H1 (cell line): ENCODE measurements at regions not wholly inside any gene's neighbourhood (a gene's known extent, or its start where the extent isn't known, plus 50 kb on each side); places are given as distances from the start of the nearest gene placed in this dataset.

ENCODE experiments used
- CTCF ChIA-PET: fragments of 300-600 bp; sonication (Branson Sonifier 250); formaldehyde crosslinking; loops from one replicate; lab custom pipeline; 2021; ENCODE audit not compliant: partially characterized antibody; lab: Charles Lee
- POLR2A ChIA-PET: fragments of 300-600 bp; sonication (Branson Sonifier 250); formaldehyde crosslinking; loops from one replicate; lab custom pipeline; 2021; ENCODE audit warnings: inconsistent platforms; ENCODE audit not compliant: partially characterized antibody; lab: Charles Lee
- DNase-seq, 2 experiments: peaks; one replicate each; pipeline versions ENCODE4 v3.0.0 to v3.0.0-alpha.2; 2010 to 2022; ENCODE audit warnings: low spot score in 2 of 2, low read depth in 1 of 2, mixed read lengths in 1 of 2
- FAIRE-seq: peaks from 2 replicates; lab custom pipeline; 2011; peaks lifted over from hg19 to GRCh38; lab: Jason Lieb, UNC
- H2AFZ ChIP-seq: 2 replicates; pipeline ENCODE4 v1.8.1; 2012; ENCODE audit warnings: low read length, inconsistent platforms
- H2AK5ac ChIP-seq: 2 replicates; pipeline ENCODE4 v1.6.1; 2013; ENCODE audit warnings: low read depth, low read length
- H2BK120ac ChIP-seq: replicated peaks from 2 replicates; pipeline ENCODE3; 2013; ENCODE audit warnings: low read depth, low read length, inconsistent platforms
- H2BK12ac ChIP-seq: 2 replicates; pipeline ENCODE4 v1.6.1; 2013; ENCODE audit warnings: low read depth, low read length
- H2BK15ac ChIP-seq: 2 replicates; pipeline ENCODE4 v1.6.1; 2013; ENCODE audit warnings: low read length
- H2BK20ac ChIP-seq: 2 replicates; pipeline ENCODE4 v1.6.1; 2013; ENCODE audit warnings: low read length
- H2BK5ac ChIP-seq: 2 replicates; pipeline ENCODE4 v1.6.1; 2013; ENCODE audit warnings: low read depth, low read length
- H3K14ac ChIP-seq: 2 replicates; pipeline ENCODE4 v1.6.1; 2013; ENCODE audit warnings: inconsistent platforms; ENCODE audit not compliant: insufficient read length
- H3K18ac ChIP-seq: 2 replicates; pipeline ENCODE4 v1.6.1; 2013; ENCODE audit warnings: low read length; ENCODE audit errors: extremely low read depth
- H3K23ac ChIP-seq: 2 replicates; pipeline ENCODE4 v1.6.1; 2013; ENCODE audit warnings: inconsistent platforms; ENCODE audit not compliant: insufficient read length
- H3K23me2 ChIP-seq: 2 replicates; pipeline ENCODE4 v1.6.1; 2013; ENCODE audit warnings: low read depth, low read length
- H3K27ac ChIP-seq: 2 replicates; pipeline ENCODE4 v1.6.1; 2011; ENCODE audit warnings: low read depth, low read length, inconsistent platforms
- H3K27me3 ChIP-seq, 4 experiments: replicated peaks in 1 of 4; 1 replicate in 1 of 4; 2 replicates in 3 of 4; pipeline versions ENCODE4 v1.6.1 to v1.8.1; 2011 to 2013; ENCODE audit warnings: low read length in 3 of 4, mild to moderate bottlenecking in 3 of 4, inconsistent platforms in 2 of 4, mixed read lengths in 2 of 4, moderate library complexity in 1 of 4; ENCODE audit not compliant: control insufficient read depth in 3 of 4, insufficient read depth in 3 of 4; ENCODE audit errors: extremely low read depth in 1 of 4
- H3K36me3 ChIP-seq, 4 experiments: 2 replicates each; pipeline versions ENCODE4 v1.6.1 to v1.8.1; 2011 to 2013; ENCODE audit warnings: mild to moderate bottlenecking in 4 of 4, low read length in 3 of 4, moderate library complexity in 2 of 4, control low read depth in 1 of 4, inconsistent platforms in 1 of 4; ENCODE audit not compliant: insufficient read depth in 4 of 4, control insufficient read depth in 2 of 4
- H3K4ac ChIP-seq: replicated peaks from 2 replicates; pipeline ENCODE3; 2013; ENCODE audit warnings: low read length, low read depth, mixed read lengths, inconsistent platforms; ENCODE audit not compliant: insufficient read length
- H3K4me1 ChIP-seq, 4 experiments: replicated peaks in 1 of 4; 1 replicate in 1 of 4; 2 replicates in 3 of 4; pipeline versions ENCODE4 v1.6.1 to v1.8.1; 2011 to 2013; ENCODE audit warnings: low read length in 3 of 4, inconsistent platforms in 2 of 4, mixed read lengths in 1 of 4; ENCODE audit not compliant: insufficient read depth in 4 of 4, control insufficient read depth in 3 of 4
- H3K4me2 ChIP-seq, 2 experiments: 2 replicates each; pipeline versions ENCODE4 v1.6.1 to v1.8.1; 2011 to 2013; ENCODE audit warnings: low read depth in 2 of 2, low read length in 2 of 2, control low read depth in 1 of 2, inconsistent platforms in 1 of 2, mild to moderate bottlenecking in 1 of 2; ENCODE audit not compliant: insufficient read depth in 1 of 2
- H3K4me3 ChIP-seq, 4 experiments: fragments of 200-600, 300-600 bp in 1 of 4; sonication (generic), shearing (Covaris generic), sonication (Bioruptor Twin) in 1 of 4; 2 replicates each; pipeline versions ENCODE4 v1.5.1 to v1.8.1; 2011 to 2016; ENCODE audit warnings: low read length in 4 of 4, low read depth in 3 of 4, control low read depth in 2 of 4, inconsistent platforms in 2 of 4, mild to moderate bottlenecking in 2 of 4, mixed read lengths in 1 of 4, moderate library complexity in 1 of 4; ENCODE audit not compliant: insufficient read depth in 2 of 4; ENCODE audit errors: extremely low read depth in 1 of 4
- H3K56ac ChIP-seq: replicated peaks from 2 replicates; pipeline ENCODE3; 2013; ENCODE audit warnings: low read depth, mild to moderate bottlenecking, mixed read lengths, low read length, inconsistent platforms; ENCODE audit not compliant: insufficient read length
- H3K79me1 ChIP-seq: 2 replicates; pipeline ENCODE4 v1.6.1; 2013; ENCODE audit warnings: low read depth, low read length, control low read depth
- H3K79me2 ChIP-seq, 2 experiments: 2 replicates each; pipeline versions ENCODE4 v1.6.1 to v1.8.1; 2012 to 2013; ENCODE audit warnings: low read length in 2 of 2, mild to moderate bottlenecking in 2 of 2, inconsistent platforms in 1 of 2; ENCODE audit not compliant: insufficient read depth in 2 of 2, control insufficient read depth in 1 of 2
- H3K9ac ChIP-seq, 4 experiments: replicated peaks in 1 of 4; 1 replicate in 1 of 4; 2 replicates in 3 of 4; pipeline versions ENCODE4 v1.6.1 to v1.8.1; 2011 to 2013; ENCODE audit warnings: low read depth in 3 of 4, low read length in 3 of 4, control low read depth in 2 of 4, mild to moderate bottlenecking in 2 of 4, moderate library complexity in 2 of 4, inconsistent platforms in 1 of 4; ENCODE audit errors: extremely low read depth in 1 of 4
- H3K9me3 ChIP-seq, 2 experiments: 2 replicates each; pipeline versions ENCODE4 v1.6.1 to v1.8.1; 2012 to 2013; ENCODE audit warnings: mild to moderate bottlenecking in 2 of 2, moderate library complexity in 2 of 2, control low read depth in 1 of 2, inconsistent platforms in 1 of 2, low read depth in 1 of 2, low read length in 1 of 2, mixed read lengths in 1 of 2; ENCODE audit not compliant: insufficient read depth in 2 of 2
- H4K20me1 ChIP-seq, 2 experiments: replicated peaks in 1 of 2; 2 replicates each; pipeline versions ENCODE3 to v1.8.1; 2011 to 2013; ENCODE audit warnings: inconsistent platforms in 2 of 2, low read length in 2 of 2, mild to moderate bottlenecking in 1 of 2; ENCODE audit not compliant: insufficient read depth in 2 of 2, control insufficient read depth in 1 of 2
- H4K5ac ChIP-seq: 2 replicates; pipeline ENCODE4 v1.6.1; 2013; ENCODE audit warnings: low read length, low read depth, mixed read lengths, inconsistent platforms; ENCODE audit not compliant: insufficient read length
- H4K8ac ChIP-seq: 2 replicates; pipeline ENCODE4 v1.8.0; 2013; ENCODE audit warnings: mild to moderate bottlenecking, moderate library complexity, low read length, inconsistent platforms; ENCODE audit not compliant: insufficient read depth; ENCODE audit errors: extremely low read depth
- H4K91ac ChIP-seq: replicated peaks from 2 replicates; pipeline ENCODE3; 2013; ENCODE audit warnings: low read length, mixed read lengths, inconsistent platforms; ENCODE audit not compliant: insufficient read length
- CBX5 ChIP-seq: fragments of 300-800, 300-1000 bp; sonication (generic); IDR thresholded peaks from 2 replicates; pipeline ENCODE4 v1.7.1; 2016; ENCODE audit warnings: antibody characterized with exemption, low read length, low read depth
- CBX8 ChIP-seq: fragments of 300-800, 300-1000 bp; sonication (generic); IDR thresholded peaks from 2 replicates; pipeline ENCODE4 v1.7.1; 2016; ENCODE audit warnings: low read depth, low read length, borderline replicate concordance
- CHD2 ChIP-seq: IDR thresholded peaks from 2 replicates; pipeline ENCODE4 v1.6.1; 2012; ENCODE audit warnings: low read length, improper control_type of control experiment
- E2F6 ChIP-seq: IDR thresholded peaks from 2 replicates; pipeline ENCODE4 v1.6.1; 2012; ENCODE audit warnings: inconsistent platforms
- EP300 ChIP-seq, 2 experiments: IDR thresholded peaks; 1 replicate in 1 of 2; 2 replicates in 1 of 2; pipeline ENCODE4 v1.6.1; 2011 to 2012; ENCODE audit warnings: low read depth in 2 of 2, low read length in 2 of 2, mild to moderate bottlenecking in 2 of 2, borderline replicate concordance in 1 of 2, inconsistent platforms in 1 of 2, moderate library complexity in 1 of 2
- GABPA ChIP-seq: IDR thresholded peaks from 2 replicates; pipeline ENCODE4 v1.6.1; 2011; ENCODE audit warnings: mild to moderate bottlenecking, low read length, moderate library complexity, borderline replicate concordance; ENCODE audit not compliant: insufficient read depth
- JUND ChIP-seq: IDR thresholded peaks from 2 replicates; pipeline ENCODE4 v1.6.1; 2011; ENCODE audit warnings: mild to moderate bottlenecking, improper control_type of control experiment, low read length
- POLR2AphosphoS5 ChIP-seq: IDR thresholded peaks from 2 replicates; pipeline ENCODE4 v1.6.1; 2011; ENCODE audit warnings: low read depth, low read length
- SIN3A ChIP-seq, 2 experiments: IDR thresholded peaks in 1 of 2; conservative IDR thresholded peaks in 1 of 2; 2 replicates each; pipeline ENCODE4 v1.6.1; 2011 to 2012; ENCODE audit warnings: low read length in 2 of 2, improper control_type of control experiment in 1 of 2, low read depth in 1 of 2, mild to moderate bottlenecking in 1 of 2
- SIRT6 ChIP-seq: IDR thresholded peaks from one replicate; pipeline ENCODE4 v1.7.1; 2012; ENCODE audit warnings: low read length, inconsistent platforms
- TCF12 ChIP-seq: IDR thresholded peaks from 2 replicates; pipeline ENCODE4 v1.6.1; 2011; ENCODE audit warnings: low read depth, mild to moderate bottlenecking, low read length

- Histone ChIP-seq H2AK5ac (no peak overlapping the region), H2BK12ac (no peak overlapping the region), H2AFZ (no peak overlapping the region), H3K56ac (no peak overlapping the region), H4K91ac (no peak overlapping the region), H4K5ac (no peak overlapping the region), H3K23ac (no peak overlapping the region), H2BK20ac (no peak overlapping the region), H3K4me1 (no peaks in the 10 kb centered on the region), H3K9me3 (no peaks in the 10 kb centered on the region), H3K4me2 (no peak overlapping the region), H3K79me1 (no peaks in the 10 kb centered on the region), H3K14ac (no peak overlapping the region), H4K8ac (no peak overlapping the region), H3K79me2 (no peaks in the 10 kb centered on the region), H3K27me3 (no peaks in the 10 kb centered on the region), H3K23me2 (no peaks in the 10 kb centered on the region), H2BK5ac (no peak overlapping the region), H3K36me3 (no peaks in the 10 kb centered on the region), H3K27ac (no peak overlapping the region), H3K18ac (no peak overlapping the region), H3K4ac (no peak overlapping the region), H2BK120ac (no peak overlapping the region), H2BK15ac (no peak overlapping the region), H4K20me1 (no peaks in the 10 kb centered on the region), H3K9ac (no peak overlapping the region), H3K4me3 (no peak overlapping the region)
- no peak for FAIRE-seq
- ChIA-PET POLR2A (no interaction called here), CTCF (no interaction called here)
- no peak for DNase-seq
- TF ChIP-seq SIN3A (conservative IDR thresholded peaks at IDR 0.05 in 1 of 2, IDR thresholded peaks at IDR 0.05 in 1 of 2; ENCODE audit: low read depth in 1 of 2, low read length in 2 of 2) (no peak), GABPA (no peak), CBX8 (no peak), TCF12 (no peak), EP300 (IDR thresholded peaks at IDR 0.05; ENCODE audit: borderline replicate concordance in 1 of 2, low read depth in 2 of 2, low read length in 2 of 2) (no peak), CBX5 (no peak), CHD2 (no peak), JUND (no peak), POLR2AphosphoS5 (no peak), E2F6 (no peak), SIRT6 (no peak)
Observed at GRCh38 chr1:72804541-72804940, 522.2 kb upstream of the NEGR1 start.
